Kidney (tissue), 13 donors: ENCODE measurements at regions not wholly inside any gene's neighbourhood (a gene's known extent, or its start where the extent isn't known, plus 50 kb on each side); places are given as distances from the start of the nearest gene placed in this dataset.

Experiments
- DNase-seq, 5 donors: peaks; one replicate each; pipeline ENCODE4 v3.0.0-alpha.2; 2013 to 2020
- FAIRE-seq: peaks from 2 replicates; lab custom pipeline; 2012; peaks lifted over from hg19 to GRCh38; lab: Jason Lieb, UNC
- H3K27ac ChIP-seq, 2 donors: one replicate each; pipeline ENCODE4 v1.7.0; 2013; ENCODE audit warnings: low read depth in 2 of 2, low read length in 2 of 2, inconsistent platforms in 1 of 2
- H3K27me3 ChIP-seq: one replicate; pipeline ENCODE4 v1.7.1; 2013; ENCODE audit warnings: low read length, inconsistent platforms; ENCODE audit not compliant: control insufficient read depth, insufficient read depth
- H3K36me3 ChIP-seq, 3 donors: one replicate each; pipeline versions ENCODE4 v1.7.0 to v1.7.1; 2013; ENCODE audit warnings: low read length in 3 of 3, control low read depth in 1 of 3, inconsistent platforms in 1 of 3; ENCODE audit not compliant: insufficient read depth in 3 of 3, control insufficient read depth in 2 of 3
- H3K4me1 ChIP-seq, 3 donors: one replicate each; pipeline versions ENCODE4 v1.7.0 to v1.7.1; 2013; ENCODE audit warnings: low read length in 3 of 3, inconsistent platforms in 1 of 3, low read depth in 1 of 3; ENCODE audit not compliant: control insufficient read depth in 2 of 3, insufficient read depth in 2 of 3
- H3K4me3 ChIP-seq, 3 donors: one replicate each; pipeline versions ENCODE4 v1.7.0 to v1.8.1; 2013; ENCODE audit warnings: low read length in 3 of 3, control low read depth in 1 of 3, inconsistent platforms in 1 of 3
- H3K9ac ChIP-seq, 3 donors: one replicate each; pipeline versions ENCODE4 v1.7.0 to v1.7.1; 2013; ENCODE audit warnings: low read length in 3 of 3, control low read depth in 1 of 3, inconsistent platforms in 1 of 3
- H3K9me3 ChIP-seq, 3 donors: one replicate each; pipeline versions ENCODE4 v1.7.0 to v1.7.1; 2013; ENCODE audit warnings: low read length in 3 of 3, control low read depth in 1 of 3, inconsistent platforms in 1 of 3; ENCODE audit not compliant: control insufficient read depth in 2 of 3, insufficient read depth in 1 of 3
- CTCF ChIP-seq: IDR thresholded peaks from 3 replicates; pipeline ENCODE4 v1.5.1; 2012; ENCODE audit warnings: mild to moderate bottlenecking, moderate library complexity, borderline replicate concordance; ENCODE audit not compliant: insufficient read depth; ENCODE audit errors: extremely low read depth
- intact Hi-C: fragments of 100-400 bp; cut with DNase I; formaldehyde crosslinking; loops from one replicate; pipeline ENCODE4 v1.11.1; 2022
- donor health status: control.
- donor health status: control.
- donor health status: control.
- donor health status: control.
- donor health status: control.
- donor health status: DM: yes; HTN: yes; CAD: no.
- donor health status: Normal renal cell carcinoma (clear cell type).

- no peak for TF ChIP-seq CTCF
- intact Hi-C loops: no loop called here
- H3K4me3 ChIP-seq: no peak overlapping the region
- no peak for FAIRE-seq
- no peak for DNase-seq
- no peaks in the 10 kb centered on the region for H3K36me3 ChIP-seq
- H3K27me3 ChIP-seq: no peaks in the 10 kb centered on the region
- no peaks in the 10 kb centered on the region for H3K9me3 ChIP-seq
- no peaks in the 10 kb centered on the region for H3K4me1 ChIP-seq
- H3K9ac ChIP-seq: no peak overlapping the region
- no peak overlapping the region for H3K27ac ChIP-seq
Observed at GRCh38 chr5:86885489-86886230, 267.9 kb downstream of the COX7C start.

GRCh38 chr5:86890375-86890774 is 272.6 kb downstream of the COX7C start:
- H3K27me3 ChIP-seq: no peaks in the 10 kb centered on the region
- intact Hi-C loops: no loop called here
- no peaks in the 10 kb centered on the region for H3K9me3 ChIP-seq
- FAIRE-seq (no peak), DNase-seq (no peak)
- no peak for TF ChIP-seq CTCF
- H3K36me3 ChIP-seq: no peaks in the 10 kb centered on the region
- H3K9ac ChIP-seq: no peak overlapping the region
- H3K4me1 ChIP-seq: no peaks in the 10 kb centered on the region
- no peak overlapping the region for H3K4me3 ChIP-seq
- no peak overlapping the region for H3K27ac ChIP-seq

GRCh38 chr5:86894056-86894455 is 276.3 kb downstream of the COX7C start:
- FAIRE-seq: no peak

More at GRCh38 chr5:86894056-86894455, 276.3 kb downstream of the COX7C start:
- H3K27me3 ChIP-seq: no peaks in the 10 kb centered on the region
- H3K9me3 ChIP-seq: no peaks in the 10 kb centered on the region
- TF ChIP-seq CTCF: no peak
- H3K4me1 ChIP-seq: no peaks in the 10 kb centered on the region
- no peak for DNase-seq
- no peak overlapping the region for H3K27ac ChIP-seq
- H3K4me3 ChIP-seq: no peak overlapping the region
- no peak overlapping the region for H3K9ac ChIP-seq
- intact Hi-C loops: no loop called here
- H3K36me3 ChIP-seq: no peaks in the 10 kb centered on the region
